IMR-90 (cell line): ENCODE measurements at regions not wholly inside any gene's neighbourhood (a gene's known extent, or its start where the extent isn't known, plus 50 kb on each side); places are given as distances from the start of the nearest gene placed in this dataset.

ENCODE experiments used
- ATAC-seq: fragments of 200-7000 bp; cut with Tn5 transposase; 2 replicates; pipeline ENCODE4 v1.9.1; 2020; ENCODE audit warnings: low read depth, mild to moderate bottlenecking, moderate library complexity
- BruUV-seq: library from RNA; stranded (reverse); fragments of 400-500 nt; replicated peaks from 2 replicates; lab custom pipeline; 2021; lab: Mats Ljungman, UMichigan
- CTCF ChIA-PET: fragments of 300-600 bp; formaldehyde crosslinking; extraction: SDS; loops from one replicate; lab custom pipeline; 2021; ENCODE audit warnings: antibody characterized with exemption; lab: Yijun Ruan, JAX
- POLR2A ChIA-PET: fragments of 300-600 bp; sonication (Branson Sonifier 250); formaldehyde crosslinking; loops from one replicate; lab custom pipeline; 2022; ENCODE audit warnings: antibody characterized with exemption; ENCODE audit not compliant: unreplicated experiment; lab: Charles Lee
- DNase-seq: peaks from one replicate; pipeline ENCODE4 v3.0.0; 2013
- H2AFZ ChIP-seq: replicated peaks from 2 replicates; pipeline ENCODE3; 2013; ENCODE audit warnings: low read length, mild to moderate bottlenecking; ENCODE audit not compliant: poor library complexity
- H2AK5ac ChIP-seq: 2 replicates; pipeline ENCODE4 v1.6.1; 2013; ENCODE audit warnings: low read depth, low read length, inconsistent platforms
- H2AK9ac ChIP-seq: replicated peaks from 2 replicates; pipeline ENCODE3; 2013; ENCODE audit warnings: mild to moderate bottlenecking, low read depth, low read length, moderate library complexity; ENCODE audit not compliant: poor library complexity
- H2BK120ac ChIP-seq: 2 replicates; pipeline ENCODE4 v1.6.1; 2013; ENCODE audit warnings: low read depth, low read length, inconsistent platforms
- H2BK15ac ChIP-seq: 3 replicates; pipeline ENCODE4 v1.6.1; 2013; ENCODE audit warnings: low read depth, low read length, inconsistent platforms
- H2BK20ac ChIP-seq: 2 replicates; pipeline ENCODE4 v1.6.1; 2013; ENCODE audit warnings: low read depth, mild to moderate bottlenecking, inconsistent platforms, low read length, moderate library complexity
- H2BK5ac ChIP-seq: 2 replicates; pipeline ENCODE4 v1.6.1; 2013; ENCODE audit warnings: mild to moderate bottlenecking, low read depth, low read length, inconsistent platforms; ENCODE audit not compliant: poor library complexity, severe bottlenecking
- H3K14ac ChIP-seq: replicated peaks from 2 replicates; pipeline ENCODE4 v1.6.1; 2013; ENCODE audit warnings: low read depth, low read length, inconsistent platforms
- H3K18ac ChIP-seq: 2 replicates; pipeline ENCODE4 v1.6.1; 2013; ENCODE audit warnings: low read depth, low read length, control low read depth
- H3K23ac ChIP-seq: 2 replicates; pipeline ENCODE4 v1.6.1; 2013; ENCODE audit warnings: low read depth, low read length, inconsistent platforms
- H3K27ac ChIP-seq: 2 replicates; pipeline ENCODE4 v1.5.1; 2013; ENCODE audit warnings: mild to moderate bottlenecking, control low read depth, low read length; ENCODE audit not compliant: insufficient read depth
- H3K27me3 ChIP-seq: 2 replicates; pipeline ENCODE4 v1.6.1; 2013; ENCODE audit warnings: low read length; ENCODE audit not compliant: control insufficient read depth, insufficient read depth
- H3K36me3 ChIP-seq: 2 replicates; pipeline ENCODE4 v1.6.1; 2013; ENCODE audit warnings: low read length, mixed read lengths; ENCODE audit not compliant: control insufficient read depth, insufficient read depth
- H3K4ac ChIP-seq: 2 replicates; pipeline ENCODE4 v1.6.1; 2013; ENCODE audit warnings: low read depth, low read length, inconsistent platforms
- H3K4me1 ChIP-seq: 2 replicates; pipeline ENCODE4 v1.6.1; 2013; ENCODE audit warnings: low read length, mixed read lengths; ENCODE audit not compliant: control insufficient read depth, insufficient read depth
- H3K4me2 ChIP-seq: 2 replicates; pipeline ENCODE4 v1.6.1; 2013; ENCODE audit warnings: low read depth, mild to moderate bottlenecking, control low read depth, low read length, moderate library complexity
- H3K4me3 ChIP-seq: 2 replicates; pipeline ENCODE4 v1.5.1; 2013; ENCODE audit warnings: low read depth, mild to moderate bottlenecking, control low read depth, low read length, moderate library complexity; ENCODE audit not compliant: insufficient read depth
- H3K56ac ChIP-seq: 2 replicates; pipeline ENCODE4 v1.6.1; 2013; ENCODE audit warnings: low read length, inconsistent platforms; ENCODE audit not compliant: insufficient read depth; ENCODE audit errors: extremely low read depth
- H3K79me1 ChIP-seq, 2 experiments: 2 replicates each; pipeline ENCODE4 v1.6.1; 2013; ENCODE audit warnings: low read length in 2 of 2, inconsistent platforms in 1 of 2, low read depth in 1 of 2
- H3K9ac ChIP-seq: 2 replicates; pipeline ENCODE4 v1.6.1; 2013; ENCODE audit warnings: low read depth, low read length, control low read depth
- H3K9me1 ChIP-seq: 2 replicates; pipeline ENCODE4 v1.6.1; 2013; ENCODE audit warnings: low read length, inconsistent platforms; ENCODE audit not compliant: insufficient read depth
- H3K9me3 ChIP-seq: 2 replicates; pipeline ENCODE4 v1.6.1; 2013; ENCODE audit warnings: low read length; ENCODE audit not compliant: control insufficient read depth, insufficient read depth
- H4K20me1 ChIP-seq: 2 replicates; pipeline ENCODE4 v1.6.1; 2013; ENCODE audit warnings: low read length, inconsistent platforms; ENCODE audit not compliant: insufficient read depth
- H4K5ac ChIP-seq: 2 replicates; pipeline ENCODE4 v1.6.1; 2013; ENCODE audit warnings: mild to moderate bottlenecking, low read depth, low read length, control low read depth
- H4K8ac ChIP-seq, 2 experiments: 2 replicates each; pipeline ENCODE4 v1.6.1; 2013; ENCODE audit warnings: low read depth in 2 of 2, low read length in 2 of 2, control low read depth in 1 of 2, inconsistent platforms in 1 of 2
- H4K91ac ChIP-seq: 2 replicates; pipeline ENCODE4 v1.6.1; 2013; ENCODE audit warnings: low read depth, low read length, inconsistent platforms; ENCODE audit not compliant: insufficient read depth
- BHLHE40 ChIP-seq: fragments of 150-350 bp; IDR thresholded peaks from 2 replicates; pipeline ENCODE4 v1.6.1; 2016; ENCODE audit warnings: mild to moderate bottlenecking, low read depth, low read length
- CEBPB ChIP-seq: IDR thresholded peaks from 2 replicates; pipeline ENCODE4 v1.6.1; 2012; ENCODE audit warnings: low read depth, low read length, improper control_type of control experiment
- CHD1 ChIP-seq: IDR thresholded peaks from 2 replicates; pipeline ENCODE4 v1.6.1; 2012; ENCODE audit warnings: low read depth, low read length, improper control_type of control experiment
- CTCF ChIP-seq: conservative IDR thresholded peaks from 2 replicates; pipeline ENCODE4 v1.5.1; 2012; ENCODE audit warnings: mild to moderate bottlenecking, low read depth, low read length, improper control_type of control experiment
- ELK1 ChIP-seq: fragments of 150-350 bp; IDR thresholded peaks from 2 replicates; pipeline ENCODE4 v1.6.1; 2016; ENCODE audit warnings: low read depth, mild to moderate bottlenecking, low read length, moderate library complexity, borderline replicate concordance
- FOS ChIP-seq: fragments of 150-350 bp; IDR thresholded peaks from 2 replicates; pipeline ENCODE4 v1.6.1; 2016; ENCODE audit warnings: low read depth, low read length
- MXI1 ChIP-seq: IDR thresholded peaks from 2 replicates; pipeline ENCODE4 v1.6.1; 2012; ENCODE audit warnings: low read depth, mild to moderate bottlenecking, low read length, moderate library complexity, borderline replicate concordance
- NFE2L2 ChIP-seq: fragments of 150-350 bp; IDR thresholded peaks from 2 replicates; pipeline ENCODE4 v1.6.1; 2016; ENCODE audit warnings: low read depth, mild to moderate bottlenecking, low read length
- RFX5 ChIP-seq: IDR thresholded peaks from 2 replicates; pipeline ENCODE4 v1.8.0; 2012; ENCODE audit warnings: low read depth, mild to moderate bottlenecking, low read length, moderate library complexity
- SMC3 ChIP-seq: fragments of 150-350 bp; IDR thresholded peaks from 2 replicates; pipeline ENCODE4 v1.6.1; 2016; ENCODE audit warnings: low read depth, mild to moderate bottlenecking, antibody characterized with exemption, low read length, moderate library complexity
- WGBS, 2 experiments: methylation state at CpG; one replicate each; pipeline versions ENCODE4 v1.1.5 to v1.1.7; 2013; ENCODE audit warnings: missing lambda C conversion rate in 2 of 2; ENCODE audit not compliant: insufficient read length in 1 of 2; ENCODE audit errors: extremely low coverage in 2 of 2; 5-methylcytosine and 5-hydroxymethylcytosine counted together
- dilution Hi-C: fragments of 300-500 bp; cut with HindIII; formaldehyde crosslinking; loops from one replicate; pipeline ENCODE4 v1.14.3; 2018; ENCODE audit warnings: low sequenced_read_pairs; ENCODE audit not compliant: unreplicated experiment
- in situ Hi-C: fragments of 300-500 bp; cut with MboI; formaldehyde crosslinking; loops from 3 replicates; pipeline ENCODE4 v1.14.3; 2019; ENCODE audit warnings: low sequenced_read_pairs, inconsistent platforms, mixed read lengths
- intact Hi-C: fragments of 100-400 bp; cut with micrococcal nuclease; formaldehyde crosslinking; loops from 2 replicates; pipeline ENCODE4 v1.10.0; 2022

- H3K36me3 ChIP-seq = no peaks in the 10 kb centered on the region
- intact Hi-C loops = no loop called here
- no TSS peak for BruUV-seq
- no peaks in the 10 kb centered on the region for H3K9me1 ChIP-seq
- no peak overlapping the region for H3K18ac ChIP-seq
- ATAC-seq (no peak), DNase-seq (no peak)
- H2AFZ ChIP-seq = no peak overlapping the region
- in situ Hi-C loops = no loop called here
- H3K9ac ChIP-seq = no peak overlapping the region
- H2BK5ac ChIP-seq = no peak overlapping the region
- no CpG with 5 or more reads among the region's 2 CpGs for WGBS, 2 experiments
- H2AK9ac ChIP-seq = no peak overlapping the region
- H3K14ac ChIP-seq = no peak overlapping the region
- no peak overlapping the region for H3K56ac ChIP-seq
- H3K23ac ChIP-seq = no peak overlapping the region
- dilution Hi-C loops = no loop called here
- H4K5ac ChIP-seq = no peak overlapping the region
- POLR2A ChIA-PET = no interaction called here
- CTCF ChIA-PET = no interaction called here
- no peaks in the 10 kb centered on the region for H3K79me1 ChIP-seq
- no peak overlapping the region for H4K91ac ChIP-seq
- no peak overlapping the region for H3K27ac ChIP-seq
- H2BK120ac ChIP-seq = no peak overlapping the region
- no peak overlapping the region for H2BK15ac ChIP-seq
- no peaks in the 10 kb centered on the region for H3K27me3 ChIP-seq
- no peak overlapping the region for H3K4ac ChIP-seq
- no peak overlapping the region for H3K4me3 ChIP-seq
- no peaks in the 10 kb centered on the region for H3K9me3 ChIP-seq
- no peak overlapping the region for H4K8ac ChIP-seq
- TF ChIP-seq CTCF = no peak
- TF ChIP-seq SMC3 = no peak
- TF ChIP-seq CEBPB = no peak
- TF ChIP-seq NFE2L2 = no peak
- TF ChIP-seq CHD1 = no peak
- TF ChIP-seq ELK1 = no peak
- no peak for TF ChIP-seq BHLHE40
- TF ChIP-seq RFX5 = no peak
- no peak for TF ChIP-seq FOS
- no peak for TF ChIP-seq MXI1
- H2BK20ac ChIP-seq = no peak overlapping the region
- no peaks in the 10 kb centered on the region for H4K20me1 ChIP-seq
- H3K4me1 ChIP-seq = no peaks in the 10 kb centered on the region
- no peak overlapping the region for H2AK5ac ChIP-seq
- H3K4me2 ChIP-seq = no peak overlapping the region
These were observed 168.2 kb downstream of the MFSD1 start for GRCh38 chr3:158970006-158970405.
